ENCODE measurements at regions not wholly inside any gene's neighbourhood (a gene's known extent, or its start where the extent isn't known, plus 50 kb on each side); places are given as distances from the start of the nearest gene placed in this dataset.

GRCh38 chr7:18191862-18192625 lies 164.4 kb upstream of the PRPS1L1 start:
- Histone ChIP-seq H3K9ac (ENCODE audit: low read length in 3 of 3) (no peak overlapping the region), H3K27me3 (ENCODE audit: control insufficient read depth, insufficient read depth, low read length) (no peaks in the 10 kb centered on the region), H3K4me1 (ENCODE audit: control insufficient read depth in 2 of 3, insufficient read depth in 2 of 3, low read depth in 1 of 3, low read length in 3 of 3) (no peaks in the 10 kb centered on the region), H3K27ac (ENCODE audit: low read depth in 2 of 2, low read length in 2 of 2) (no peak overlapping the region), H3K9me3 (ENCODE audit: control insufficient read depth in 2 of 3, insufficient read depth in 1 of 3, low read length in 3 of 3) (no peaks in the 10 kb centered on the region), H3K4me3 (ENCODE audit: low read length in 3 of 3) (no peak overlapping the region), H3K36me3 (ENCODE audit: control insufficient read depth in 2 of 3, insufficient read depth in 3 of 3, low read length in 3 of 3) (no peaks in the 10 kb centered on the region)
- TF ChIP-seq, protein P1, sequence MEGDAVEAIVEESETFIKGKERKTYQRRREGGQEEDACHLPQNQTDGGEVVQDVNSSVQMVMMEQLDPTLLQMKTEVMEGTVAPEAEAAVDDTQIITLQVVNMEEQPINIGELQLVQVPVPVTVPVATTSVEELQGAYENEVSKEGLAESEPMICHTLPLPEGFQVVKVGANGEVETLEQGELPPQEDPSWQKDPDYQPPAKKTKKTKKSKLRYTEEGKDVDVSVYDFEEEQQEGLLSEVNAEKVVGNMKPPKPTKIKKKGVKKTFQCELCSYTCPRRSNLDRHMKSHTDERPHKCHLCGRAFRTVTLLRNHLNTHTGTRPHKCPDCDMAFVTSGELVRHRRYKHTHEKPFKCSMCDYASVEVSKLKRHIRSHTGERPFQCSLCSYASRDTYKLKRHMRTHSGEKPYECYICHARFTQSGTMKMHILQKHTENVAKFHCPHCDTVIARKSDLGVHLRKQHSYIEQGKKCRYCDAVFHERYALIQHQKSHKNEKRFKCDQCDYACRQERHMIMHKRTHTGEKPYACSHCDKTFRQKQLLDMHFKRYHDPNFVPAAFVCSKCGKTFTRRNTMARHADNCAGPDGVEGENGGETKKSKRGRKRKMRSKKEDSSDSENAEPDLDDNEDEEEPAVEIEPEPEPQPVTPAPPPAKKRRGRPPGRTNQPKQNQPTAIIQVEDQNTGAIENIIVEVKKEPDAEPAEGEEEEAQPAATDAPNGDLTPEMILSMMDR (IDR thresholded peaks at IDR 0.05; ENCODE audit: borderline replicate concordance, extremely low read depth, insufficient read depth), result no peak
- no peak for DNase-seq
- intact Hi-C loops (cut with DNase I), result no loop called here
- no peak for FAIRE-seq

DNA sequence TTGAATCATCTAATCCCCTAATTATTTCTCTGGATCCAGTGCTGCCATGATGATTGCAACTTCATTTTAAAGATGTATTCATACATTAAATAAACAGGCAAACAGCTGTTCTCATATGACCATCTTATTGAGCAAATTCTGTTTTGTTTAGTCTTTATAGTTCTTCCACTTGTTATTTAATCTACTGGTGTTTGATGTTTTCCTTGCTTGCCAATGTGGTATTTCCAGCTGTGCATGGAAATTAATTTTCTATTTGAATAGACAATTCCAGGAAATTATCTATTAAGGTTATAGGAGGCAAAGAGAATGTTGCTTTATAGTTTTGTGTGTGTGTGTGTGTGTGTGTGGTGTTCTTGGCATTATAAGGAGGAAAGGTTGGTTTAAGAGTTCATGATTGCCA lies 167.0 kb upstream of the PRPS1L1 start:
- FAIRE-seq, result no peak

DNA sequence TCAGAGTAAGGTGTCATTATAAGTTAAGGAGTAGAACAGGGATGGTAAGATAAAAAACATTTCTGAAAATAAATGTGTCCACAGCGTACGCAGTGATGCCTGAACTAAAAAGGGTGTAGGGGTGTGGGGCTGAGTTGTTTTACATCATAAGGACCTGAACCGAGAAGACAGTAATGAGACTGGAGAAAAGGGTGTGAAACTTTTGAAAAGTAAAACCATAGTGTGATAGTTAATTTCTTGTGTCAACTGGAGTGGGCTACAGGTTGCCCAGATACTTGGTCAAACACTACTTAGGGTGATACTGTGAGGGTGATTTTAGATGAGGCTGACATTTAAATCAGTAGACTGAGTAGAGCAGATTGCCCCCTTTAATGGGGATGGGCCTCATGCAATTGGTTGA lies 169.0 kb upstream of the PRPS1L1 start:
- Histone ChIP-seq H3K9me3 (ENCODE audit: control insufficient read depth in 2 of 3, insufficient read depth in 1 of 3, low read length in 3 of 3) (no peaks in the 10 kb centered on the region), H3K4me3 (ENCODE audit: low read length in 3 of 3) (no peak overlapping the region), H3K36me3 (ENCODE audit: control insufficient read depth in 2 of 3, insufficient read depth in 3 of 3, low read length in 3 of 3) (no peaks in the 10 kb centered on the region), H3K9ac (ENCODE audit: low read length in 3 of 3) (no peak overlapping the region), H3K4me1 (ENCODE audit: control insufficient read depth in 2 of 3, insufficient read depth in 2 of 3, low read depth in 1 of 3, low read length in 3 of 3) (no peaks in the 10 kb centered on the region), H3K27ac (ENCODE audit: low read depth in 2 of 2, low read length in 2 of 2) (no peak overlapping the region), H3K27me3 (ENCODE audit: control insufficient read depth, insufficient read depth, low read length) (no peaks in the 10 kb centered on the region)
- TF ChIP-seq, protein P1 (IDR thresholded peaks at IDR 0.05; ENCODE audit: borderline replicate concordance, extremely low read depth, insufficient read depth), result no peak
- intact Hi-C loops (cut with DNase I), result no loop called here
- FAIRE-seq, result no peak
- no peak for DNase-seq

More for the DNA sequence above, 167.0 kb upstream of the PRPS1L1 start:
- Histone ChIP-seq H3K9ac (ENCODE audit: low read length in 3 of 3) (no peak overlapping the region), H3K4me3 (ENCODE audit: low read length in 3 of 3) (no peak overlapping the region), H3K27me3 (ENCODE audit: control insufficient read depth, insufficient read depth, low read length) (no peaks in the 10 kb centered on the region), H3K27ac (ENCODE audit: low read depth in 2 of 2, low read length in 2 of 2) (no peak overlapping the region), H3K36me3 (ENCODE audit: control insufficient read depth in 2 of 3, insufficient read depth in 3 of 3, low read length in 3 of 3) (no peaks in the 10 kb centered on the region), H3K9me3 (ENCODE audit: control insufficient read depth in 2 of 3, insufficient read depth in 1 of 3, low read length in 3 of 3) (no peaks in the 10 kb centered on the region), H3K4me1 (ENCODE audit: control insufficient read depth in 2 of 3, insufficient read depth in 2 of 3, low read depth in 1 of 3, low read length in 3 of 3) (no peaks in the 10 kb centered on the region)
- TF ChIP-seq, protein P1 (IDR thresholded peaks at IDR 0.05; ENCODE audit: borderline replicate concordance, extremely low read depth, insufficient read depth), result no peak
- intact Hi-C loops (cut with DNase I), result no loop called here
- no peak for DNase-seq

Measured in kidney (tissue), 13 donors.